GM12878 (cell line): ENCODE measurements at regions not wholly inside any gene's neighbourhood (a gene's known extent, or its start where the extent isn't known, plus 50 kb on each side); places are given as distances from the start of the nearest gene placed in this dataset.
"Not testable (repeated sequence)": the region's sequence is repeated elsewhere in the genome, so short reads cannot be mapped to it uniquely, and the experiment has no call there.

Source experiments
- ATAC-seq: fragments of 200-7000 bp; cut with Tn5 transposase; 3 replicates; pipeline ENCODE4 v1.9.1; 2020; ENCODE audit warnings: mild to moderate bottlenecking, moderate library complexity
- BruUV-seq: library from RNA; stranded (reverse); fragments of 400-500 nt; replicated peaks from 2 replicates; lab custom pipeline; 2021; lab: Mats Ljungman, UMichigan
- CTCF ChIA-PET: fragments of 300-600 bp; sonication (Branson Sonifier 250); formaldehyde crosslinking; extraction: SDS; loops from one replicate; lab custom pipeline; 2021; ENCODE audit warnings: inconsistent platforms; lab: Yijun Ruan, JAX
- POLR2A ChIA-PET: fragments of 350-600 bp; formaldehyde crosslinking; extraction: SDS; loops from one replicate; lab custom pipeline; 2021; ENCODE audit warnings: inconsistent platforms; lab: Charles Lee
- RAD21 ChIA-PET: fragments of 300-600 bp; sonication (Branson Sonifier 250); formaldehyde crosslinking; loops from one replicate; lab custom pipeline; 2023; ENCODE audit warnings: antibody characterized with exemption; ENCODE audit not compliant: unreplicated experiment; lab: Charles Lee
- SMC1A ChIA-PET: fragments of 300-600 bp; sonication (Branson Sonifier 250); formaldehyde crosslinking; loops from one replicate; lab custom pipeline; 2023; ENCODE audit not compliant: unreplicated experiment, uncharacterized antibody; lab: Charles Lee
- DNase-seq: peaks from one replicate; pipeline ENCODE4 v3.0.0-alpha.2; 2011; ENCODE audit warnings: low read depth, low spot score
- FAIRE-seq: peaks from 3 replicates; lab custom pipeline; 2011; peaks lifted over from hg19 to GRCh38; lab: Jason Lieb, UNC
- H2AFZ ChIP-seq: 2 replicates; pipeline ENCODE4 v1.6.0; 2011; ENCODE audit warnings: low read depth, low read length, control low read depth; ENCODE audit not compliant: control insufficient read depth
- H3K27ac ChIP-seq: 2 replicates; pipeline ENCODE4 v1.5.1; 2011; ENCODE audit warnings: control low read depth; ENCODE audit not compliant: control insufficient read depth, insufficient read depth
- H3K27me3 ChIP-seq, 2 experiments: replicated peaks in 1 of 2; 2 replicates each; pipeline versions ENCODE4 v1.6.0 to v1.6.1; 2011; ENCODE audit warnings: low read length in 1 of 2; ENCODE audit not compliant: control insufficient read depth in 2 of 2, insufficient read depth in 2 of 2
- H3K36me3 ChIP-seq, 2 experiments: 2 replicates each; pipeline ENCODE4 v1.5.1; 2011; ENCODE audit warnings: low read length in 1 of 2; ENCODE audit not compliant: control insufficient read depth in 2 of 2, insufficient read depth in 2 of 2
- H3K4me1 ChIP-seq: 2 replicates; pipeline ENCODE4 v1.6.1; 2011; ENCODE audit warnings: mild to moderate bottlenecking, low read length, moderate library complexity, mixed read lengths; ENCODE audit not compliant: control insufficient read depth, insufficient read depth
- H3K4me2 ChIP-seq: 2 replicates; pipeline ENCODE4 v1.6.0; 2011; ENCODE audit warnings: control low read depth; ENCODE audit not compliant: control insufficient read depth, insufficient read depth
- H3K4me3 ChIP-seq: fragments of 200-600 bp; sonication (generic); 2 replicates; pipeline ENCODE4 v1.5.1; 2016
- H3K79me2 ChIP-seq: 2 replicates; pipeline ENCODE4 v1.6.0; 2011; ENCODE audit warnings: low read length; ENCODE audit not compliant: control insufficient read depth, insufficient read depth
- H3K9ac ChIP-seq: 2 replicates; pipeline ENCODE4 v1.8.0; 2011; ENCODE audit warnings: low read length, control low read depth, mixed read lengths; ENCODE audit not compliant: control insufficient read depth, insufficient read depth
- H3K9me3 ChIP-seq: replicated peaks from 3 replicates; pipeline ENCODE4 v1.5.1; 2011; ENCODE audit warnings: mild to moderate bottlenecking, low read length; ENCODE audit not compliant: control insufficient read depth, insufficient read depth
- H4K20me1 ChIP-seq: 2 replicates; pipeline ENCODE4 v1.6.0; 2011; ENCODE audit not compliant: control insufficient read depth, insufficient read depth
- ATF7 ChIP-seq: fragments of 450-650 bp; IDR thresholded peaks from 2 replicates; pipeline ENCODE4 v1.6.1; 2016; ENCODE audit warnings: low read depth, mild to moderate bottlenecking
- BACH1 ChIP-seq: fragments of 450-650 bp; IDR thresholded peaks from 2 replicates; pipeline ENCODE4 v1.6.1; 2017; ENCODE audit warnings: mild to moderate bottlenecking, borderline replicate concordance
- ETV6 ChIP-seq, 2 experiments: fragments of 450-650 bp in 1 of 2; IDR thresholded peaks in 1 of 2; conservative IDR thresholded peaks in 1 of 2; 2 replicates each; pipeline ENCODE4 v1.6.1; 2014; ENCODE audit warnings: antibody characterized with exemption in 1 of 2, borderline replicate concordance in 1 of 2, low read depth in 1 of 2, mild to moderate bottlenecking in 1 of 2, moderate library complexity in 1 of 2
- HDAC2 ChIP-seq: fragments of 200-600 bp; sonication (generic); IDR thresholded peaks from 2 replicates; pipeline ENCODE4 v1.6.1; 2017
- POLR2A ChIP-seq: IDR thresholded peaks from 2 replicates; pipeline ENCODE4 v1.6.1; 2011; ENCODE audit warnings: low read depth, mild to moderate bottlenecking, low read length
- SIX5 ChIP-seq: IDR thresholded peaks from 2 replicates; pipeline ENCODE4 v1.6.1; 2011; ENCODE audit warnings: mild to moderate bottlenecking, low read depth, low read length, moderate library complexity; ENCODE audit not compliant: severe bottlenecking
- SUPT20H ChIP-seq: IDR thresholded peaks from 2 replicates; pipeline ENCODE4 v1.6.1; 2011; ENCODE audit warnings: low read depth, mild to moderate bottlenecking, low read length, moderate library complexity, borderline replicate concordance; ENCODE audit not compliant: control insufficient read depth
- ZNF217 ChIP-seq: fragments of 450-650 bp; IDR thresholded peaks from 2 replicates; pipeline ENCODE4 v1.6.1; 2017; ENCODE audit warnings: antibody characterized with exemption, mild to moderate bottlenecking
- WGBS: methylation state at CpG from one replicate; pipeline ENCODE4 v1.1.6; 2016; ENCODE audit warnings: low lambda C conversion rate; ENCODE audit not compliant: insufficient replicate concordance, insufficient coverage; ENCODE audit errors: missing lambda C conversion rate; 5-methylcytosine and 5-hydroxymethylcytosine counted together
- in situ Hi-C: fragments of 300-500 bp; cut with MboI; formaldehyde crosslinking; loops from 9 replicates; pipeline ENCODE4 v1.14.3; 2018; ENCODE audit warnings: mixed read lengths
- intact Hi-C: fragments of 100-400 bp; cut with micrococcal nuclease; formaldehyde crosslinking; loops from one replicate; pipeline ENCODE4 v1.14.2; 2022; ENCODE audit not compliant: unreplicated experiment
- TF ChIP-seq, protein P1 (sequence below): fragments of 450-650 bp; IDR thresholded peaks from 2 replicates; pipeline ENCODE4 v1.6.1; 2018; ENCODE audit warnings: borderline replicate concordance, mild to moderate bottlenecking; ENCODE audit not compliant: partially characterized antibody
- TF ChIP-seq, protein P2 (sequence below), 3 experiments: IDR thresholded peaks in 2 of 3; conservative IDR thresholded peaks in 1 of 3; 2 replicates each; pipeline ENCODE4 v1.5.1; 2011; ENCODE audit warnings: low read depth in 3 of 3, low read length in 3 of 3, mild to moderate bottlenecking in 3 of 3, control low read depth in 2 of 3, moderate library complexity in 2 of 3, inconsistent platforms in 1 of 3, mixed read lengths in 1 of 3; ENCODE audit not compliant: control insufficient read depth in 2 of 3, insufficient read depth in 1 of 3; ENCODE audit errors: extremely low read depth in 1 of 3

DNA sequence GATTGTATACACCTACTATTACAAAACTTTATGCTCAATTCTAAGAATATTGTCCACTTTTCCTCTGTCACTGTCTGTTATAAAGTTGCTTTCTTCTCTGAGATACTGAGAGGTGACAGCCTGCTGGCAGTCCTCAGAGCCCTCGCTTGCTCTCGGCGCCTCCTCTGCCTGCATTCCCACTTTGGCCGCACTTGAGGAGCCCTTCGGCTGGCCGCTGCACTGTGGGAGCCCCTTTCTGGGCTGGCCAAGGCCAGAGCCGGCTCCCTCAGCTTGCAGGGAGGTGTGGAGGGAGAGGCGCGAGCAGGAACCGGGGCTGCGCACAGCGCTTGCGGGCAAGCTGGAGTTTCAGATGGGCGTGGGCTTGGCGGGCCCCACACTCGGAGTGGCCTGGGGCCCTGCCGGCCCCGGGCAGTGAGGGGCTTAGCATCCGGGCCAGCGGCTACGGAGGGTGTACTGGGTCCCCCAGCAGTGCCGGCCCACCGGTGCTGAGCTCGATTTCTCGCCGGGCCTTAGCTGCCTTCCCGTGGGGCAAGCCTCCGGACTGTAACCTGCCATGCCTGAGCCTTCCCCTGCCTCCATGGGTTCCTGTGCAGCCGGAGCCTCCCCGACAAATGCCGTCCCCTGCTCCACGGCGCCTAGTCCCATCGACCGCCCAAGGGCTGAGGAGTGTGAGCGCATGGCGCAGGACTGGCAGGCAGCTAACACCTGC, 627.6 kb upstream of the PCDH7 start:
- H3K36me3 ChIP-seq, ATAC-seq, H3K4me3 ChIP-seq, H3K9me3 ChIP-seq, H4K20me1 ChIP-seq, H3K9ac ChIP-seq, intact Hi-C loops, H3K4me2 ChIP-seq, H3K79me2 ChIP-seq, DNase-seq, H2AFZ ChIP-seq, POLR2A ChIA-PET, H3K27me3 ChIP-seq, H3K4me1 ChIP-seq, FAIRE-seq, RAD21 ChIA-PET, SMC1A ChIA-PET, BruUV-seq, CTCF ChIA-PET, H3K27ac ChIP-seq, in situ Hi-C loops: not testable (repeated sequence)
- WGBS: 66% methylated on average over 34 of the region's 37 CpGs

DNA sequence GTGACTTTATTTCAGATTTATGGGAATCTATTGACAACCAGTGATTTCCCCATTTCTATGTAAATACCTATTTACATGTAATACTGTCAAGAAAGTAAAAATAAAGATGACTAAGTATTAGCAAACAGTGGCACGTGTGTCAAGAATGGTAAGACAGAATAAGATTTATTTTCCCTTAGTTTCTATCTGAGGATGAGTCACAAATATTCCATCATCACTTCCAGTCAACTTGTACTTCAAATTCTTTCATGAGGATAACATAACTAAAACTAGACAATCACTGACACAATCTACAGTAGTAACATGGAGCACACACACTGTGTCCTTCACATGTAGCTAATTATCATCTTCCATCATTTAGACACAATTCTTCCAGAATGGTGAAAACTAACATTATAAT, 625.3 kb upstream of the PCDH7 start:
- H3K4me3 ChIP-seq: no peak overlapping the region
- H3K79me2 ChIP-seq: no peaks in the 10 kb centered on the region
- intact Hi-C loops (no loop called here), in situ Hi-C loops (no loop called here)
- WGBS: 0% methylated on average over 1 of the region's 1 CpG
- CTCF ChIA-PET: no interaction called here
- no peak overlapping the region for H3K27ac ChIP-seq
- DNase-seq (no peak), FAIRE-seq (no peak), ATAC-seq (no peak)
- H3K9ac ChIP-seq: no peak overlapping the region
- H3K4me1 ChIP-seq: no peaks in the 10 kb centered on the region
- H4K20me1 ChIP-seq: no peaks in the 10 kb centered on the region
- POLR2A ChIA-PET: no interaction called here
- SMC1A ChIA-PET: no interaction called here
- H3K4me2 ChIP-seq: no peak overlapping the region
- H2AFZ ChIP-seq: no peak overlapping the region
- no peaks in the 10 kb centered on the region for H3K27me3 ChIP-seq
- H3K36me3 ChIP-seq: no peaks in the 10 kb centered on the region
- H3K9me3 ChIP-seq: no peaks in the 10 kb centered on the region
- no TSS peak for BruUV-seq
- RAD21 ChIA-PET: no interaction called here
- no peak for TF ChIP-seq HDAC2
- no peak for TF ChIP-seq POLR2A
- TF ChIP-seq SUPT20H: no peak
- TF ChIP-seq ATF7: no peak
- TF ChIP-seq, protein P1, sequence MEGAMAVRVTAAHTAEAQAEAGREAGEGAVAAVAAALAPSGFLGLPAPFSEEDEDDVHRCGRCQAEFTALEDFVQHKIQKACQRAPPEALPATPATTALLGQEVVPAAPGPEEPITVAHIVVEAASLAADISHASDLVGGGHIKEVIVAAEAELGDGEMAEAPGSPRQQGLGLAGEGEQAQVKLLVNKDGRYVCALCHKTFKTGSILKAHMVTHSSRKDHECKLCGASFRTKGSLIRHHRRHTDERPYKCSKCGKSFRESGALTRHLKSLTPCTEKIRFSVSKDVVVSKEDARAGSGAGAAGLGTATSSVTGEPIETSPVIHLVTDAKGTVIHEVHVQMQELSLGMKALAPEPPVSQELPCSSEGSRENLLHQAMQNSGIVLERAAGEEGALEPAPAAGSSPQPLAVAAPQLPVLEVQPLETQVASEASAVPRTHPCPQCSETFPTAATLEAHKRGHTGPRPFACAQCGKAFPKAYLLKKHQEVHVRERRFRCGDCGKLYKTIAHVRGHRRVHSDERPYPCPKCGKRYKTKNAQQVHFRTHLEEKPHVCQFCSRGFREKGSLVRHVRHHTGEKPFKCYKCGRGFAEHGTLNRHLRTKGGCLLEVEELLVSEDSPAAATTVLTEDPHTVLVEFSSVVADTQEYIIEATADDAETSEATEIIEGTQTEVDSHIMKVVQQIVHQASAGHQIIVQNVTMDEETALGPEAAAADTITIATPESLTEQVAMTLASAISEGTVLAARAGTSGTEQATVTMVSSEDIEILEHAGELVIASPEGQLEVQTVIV: no peak
- TF ChIP-seq SIX5: no peak
- TF ChIP-seq ZNF217: no peak
- TF ChIP-seq ETV6 (conservative IDR thresholded peaks at IDR 0.05 in 1 of 2, IDR thresholded peaks at IDR 0.05 in 1 of 2; ENCODE audit: borderline replicate concordance in 1 of 2, low read depth in 1 of 2): no peak
- TF ChIP-seq, protein P2, sequence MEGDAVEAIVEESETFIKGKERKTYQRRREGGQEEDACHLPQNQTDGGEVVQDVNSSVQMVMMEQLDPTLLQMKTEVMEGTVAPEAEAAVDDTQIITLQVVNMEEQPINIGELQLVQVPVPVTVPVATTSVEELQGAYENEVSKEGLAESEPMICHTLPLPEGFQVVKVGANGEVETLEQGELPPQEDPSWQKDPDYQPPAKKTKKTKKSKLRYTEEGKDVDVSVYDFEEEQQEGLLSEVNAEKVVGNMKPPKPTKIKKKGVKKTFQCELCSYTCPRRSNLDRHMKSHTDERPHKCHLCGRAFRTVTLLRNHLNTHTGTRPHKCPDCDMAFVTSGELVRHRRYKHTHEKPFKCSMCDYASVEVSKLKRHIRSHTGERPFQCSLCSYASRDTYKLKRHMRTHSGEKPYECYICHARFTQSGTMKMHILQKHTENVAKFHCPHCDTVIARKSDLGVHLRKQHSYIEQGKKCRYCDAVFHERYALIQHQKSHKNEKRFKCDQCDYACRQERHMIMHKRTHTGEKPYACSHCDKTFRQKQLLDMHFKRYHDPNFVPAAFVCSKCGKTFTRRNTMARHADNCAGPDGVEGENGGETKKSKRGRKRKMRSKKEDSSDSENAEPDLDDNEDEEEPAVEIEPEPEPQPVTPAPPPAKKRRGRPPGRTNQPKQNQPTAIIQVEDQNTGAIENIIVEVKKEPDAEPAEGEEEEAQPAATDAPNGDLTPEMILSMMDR (IDR thresholded peaks at IDR 0.05 in 2 of 3, conservative IDR thresholded peaks at IDR 0.05 in 1 of 3; ENCODE audit: control insufficient read depth in 2 of 3, extremely low read depth in 1 of 3, insufficient read depth in 1 of 3, low read depth in 3 of 3, low read length in 3 of 3): no peak
- no peak for TF ChIP-seq BACH1
